ENCODE measurements at regions not wholly inside any gene's neighbourhood (a gene's known extent, or its start where the extent isn't known, plus 50 kb on each side); places are given as distances from the start of the nearest gene placed in this dataset.

- TF ChIP-seq EP300 (IDR thresholded peaks at IDR 0.05; ENCODE audit: low read depth) (no peak), CTCF (IDR thresholded peaks at IDR 0.05) (no peak)
These were observed 338.4 kb upstream of the TMPRSS15 start for GRCh38 chr21:18741954-18742353.
